Mesenchymal stem cell (in vitro differentiated cells and primary cell): ENCODE measurements at regions not wholly inside any gene's neighbourhood (a gene's known extent, or its start where the extent isn't known, plus 50 kb on each side); places are given as distances from the start of the nearest gene placed in this dataset.

ENCODE experiments used
- DNase-seq: peaks from one replicate; pipeline ENCODE4 v3.0.0-alpha.2; 2013
- H2AFZ ChIP-seq: one replicate; pipeline ENCODE4 v1.6.1; 2013; ENCODE audit warnings: low read depth, mild to moderate bottlenecking, control low read depth, inconsistent platforms, low read length, moderate library complexity
- H2AK5ac ChIP-seq: 2 replicates; pipeline ENCODE4 v1.6.1; 2013; ENCODE audit warnings: low read length, moderate library complexity, mild to moderate bottlenecking, inconsistent platforms; ENCODE audit not compliant: severe bottlenecking
- H2BK120ac ChIP-seq: one replicate; pipeline ENCODE4 v1.6.1; 2013; ENCODE audit warnings: low read depth, mild to moderate bottlenecking, inconsistent platforms, low read length, moderate library complexity
- H2BK12ac ChIP-seq, 2 experiments: one replicate each; pipeline ENCODE4 v1.6.1; 2013; ENCODE audit warnings: inconsistent platforms in 2 of 2, low read length in 2 of 2, mild to moderate bottlenecking in 2 of 2, moderate library complexity in 2 of 2, control low read depth in 1 of 2
- H2BK15ac ChIP-seq: one replicate; pipeline ENCODE4 v1.6.1; 2013; ENCODE audit warnings: mild to moderate bottlenecking, low read depth, inconsistent platforms; ENCODE audit not compliant: poor library complexity, severe bottlenecking
- H2BK5ac ChIP-seq: 2 replicates; pipeline ENCODE4 v1.6.1; 2013; ENCODE audit warnings: low read depth, mild to moderate bottlenecking, low read length, control low read depth, inconsistent platforms; ENCODE audit not compliant: poor library complexity, severe bottlenecking
- H3K14ac ChIP-seq, 2 experiments: one replicate each; pipeline ENCODE4 v1.6.1; 2013; ENCODE audit warnings: inconsistent platforms in 2 of 2, low read length in 2 of 2, control low read depth in 1 of 2, mild to moderate bottlenecking in 1 of 2, moderate library complexity in 1 of 2
- H3K18ac ChIP-seq, 2 experiments: one replicate each; pipeline ENCODE4 v1.6.1; 2013; ENCODE audit warnings: inconsistent platforms in 2 of 2, low read length in 2 of 2, control low read depth in 1 of 2, low read depth in 1 of 2, mild to moderate bottlenecking in 1 of 2
- H3K23ac ChIP-seq, 2 experiments: one replicate each; pipeline ENCODE4 v1.6.1; 2013; ENCODE audit warnings: inconsistent platforms in 2 of 2, low read length in 2 of 2, mild to moderate bottlenecking in 2 of 2, moderate library complexity in 2 of 2, control low read depth in 1 of 2
- H3K27ac ChIP-seq: 2 replicates; pipeline ENCODE4 v1.5.1; 2013; ENCODE audit warnings: mild to moderate bottlenecking, moderate library complexity, low read length, control low read depth, inconsistent platforms; ENCODE audit not compliant: poor library complexity, severe bottlenecking
- H3K27me3 ChIP-seq, 2 experiments: 2 replicates each; pipeline versions ENCODE4 v1.6.1 to v1.7.0; 2013; ENCODE audit warnings: low read length in 2 of 2, mild to moderate bottlenecking in 2 of 2, moderate library complexity in 2 of 2, control low read depth in 1 of 2, inconsistent platforms in 1 of 2; ENCODE audit not compliant: control insufficient read depth in 1 of 2, insufficient read depth in 1 of 2
- H3K36me3 ChIP-seq, 2 experiments: 2 replicates each; pipeline versions ENCODE4 v1.6.1 to v1.7.0; 2013; ENCODE audit warnings: low read length in 2 of 2, control low read depth in 1 of 2, inconsistent platforms in 1 of 2, low read depth in 1 of 2, mild to moderate bottlenecking in 1 of 2; ENCODE audit not compliant: insufficient read depth in 2 of 2, control insufficient read depth in 1 of 2
- H3K4ac ChIP-seq, 2 experiments: one replicate each; pipeline ENCODE4 v1.6.1; 2013; ENCODE audit warnings: inconsistent platforms in 2 of 2, low read length in 2 of 2, mild to moderate bottlenecking in 2 of 2, moderate library complexity in 2 of 2, control low read depth in 1 of 2, low read depth in 1 of 2
- H3K4me1 ChIP-seq: 2 replicates; pipeline ENCODE4 v1.6.1; 2013; ENCODE audit warnings: low read depth, low read length, control low read depth; ENCODE audit not compliant: control insufficient read depth, insufficient read depth
- H3K4me2 ChIP-seq: 2 replicates; pipeline ENCODE4 v1.6.1; 2013; ENCODE audit warnings: low read length, mild to moderate bottlenecking, inconsistent platforms; ENCODE audit not compliant: poor library complexity, severe bottlenecking
- H3K4me3 ChIP-seq, 2 experiments: 2 replicates each; pipeline versions ENCODE4 v1.5.1 to v1.7.0; 2013; ENCODE audit warnings: low read length in 2 of 2, mild to moderate bottlenecking in 2 of 2, control low read depth in 1 of 2, low read depth in 1 of 2; ENCODE audit not compliant: insufficient read depth in 1 of 2
- H3K79me1 ChIP-seq: replicated peaks from 2 replicates; pipeline ENCODE4 v1.6.1; 2013; ENCODE audit warnings: mild to moderate bottlenecking, control low read depth, low read length, inconsistent platforms; ENCODE audit not compliant: poor library complexity, severe bottlenecking
- H3K9ac ChIP-seq: 2 replicates; pipeline ENCODE4 v1.7.0; 2013; ENCODE audit warnings: mild to moderate bottlenecking, low read length, moderate library complexity
- H3K9me3 ChIP-seq: 2 replicates; pipeline ENCODE4 v1.7.0; 2013; ENCODE audit warnings: mild to moderate bottlenecking, low read length; ENCODE audit not compliant: control insufficient read depth
- H4K8ac ChIP-seq: one replicate; pipeline ENCODE4 v1.6.1; 2013; ENCODE audit warnings: inconsistent platforms, mild to moderate bottlenecking, low read length, moderate library complexity
- H4K91ac ChIP-seq: one replicate; pipeline ENCODE4 v1.6.1; 2013; ENCODE audit warnings: mild to moderate bottlenecking, low read length, inconsistent platforms
- WGBS: methylation state at CpG from one replicate; pipeline ENCODE4 v1.1.7; 2013; ENCODE audit warnings: mixed read lengths; 5-methylcytosine and 5-hydroxymethylcytosine counted together

GRCh38 chr13:85163063-85163462, 636.2 kb downstream of the SLITRK6 start:
- Histone ChIP-seq H3K27ac (no peak overlapping the region), H2AFZ (no peak overlapping the region), H2BK15ac (no peak overlapping the region), H2AK5ac (no peak overlapping the region), H3K14ac (no peak overlapping the region), H4K8ac (no peak overlapping the region), H3K4me3 (no peak overlapping the region), H3K79me1 (no peaks in the 10 kb centered on the region), H2BK120ac (no peak overlapping the region), H3K4me1 (peaks cover 2% of the 10 kb centered on the region), H3K27me3 (no peaks in the 10 kb centered on the region), H3K36me3 (no peaks in the 10 kb centered on the region), H3K18ac (no peak overlapping the region), H3K4me2 (no peak overlapping the region), H3K9ac (no peak overlapping the region), H3K23ac (no peak overlapping the region), H4K91ac (no peak overlapping the region), H2BK5ac (no peak overlapping the region), H2BK12ac (no peak overlapping the region), H3K4ac (no peak overlapping the region), H3K9me3 (peaks cover 6% of the 10 kb centered on the region)
- WGBS: 93% methylated on average over 2 of the region's 2 CpGs
- no peak for DNase-seq

- Histone ChIP-seq H4K8ac (no peak overlapping the region), H3K9ac (no peak overlapping the region), H2BK15ac (no peak overlapping the region), H3K23ac (no peak overlapping the region), H2BK120ac (no peak overlapping the region), H3K4me2 (no peak overlapping the region), H4K91ac (no peak overlapping the region), H3K27me3 (no peaks in the 10 kb centered on the region), H3K9me3 (no peaks in the 10 kb centered on the region), H3K36me3 (no peaks in the 10 kb centered on the region), H2AK5ac (no peak overlapping the region), H3K27ac (no peak overlapping the region), H3K4ac (no peak overlapping the region), H3K4me1 (peaks cover 1% of the 10 kb centered on the region), H2AFZ (no peak overlapping the region), H3K14ac (no peak overlapping the region), H3K18ac (peak overlapping the region in 1 of 2 experiments; percentile 4), H3K4me3 (no peak overlapping the region), H2BK5ac (no peak overlapping the region), H2BK12ac (peak overlapping the region in 1 of 2 experiments; percentile 78), H3K79me1 (no peaks in the 10 kb centered on the region)
- WGBS: 93% methylated on average over 3 of the region's 4 CpGs
- no peak for DNase-seq
Observed at GRCh38 chr13:85148009-85148408, 651.2 kb downstream of the SLITRK6 start.

- Histone ChIP-seq H2AK5ac (no peak overlapping the region), H3K36me3 (no peaks in the 10 kb centered on the region), H2BK120ac (no peak overlapping the region), H3K4me2 (no peak overlapping the region), H3K4ac (no peak overlapping the region), H3K23ac (no peak overlapping the region), H2AFZ (no peak overlapping the region), H3K14ac (no peak overlapping the region), H3K18ac (no peak overlapping the region), H3K9me3 (no peaks in the 10 kb centered on the region), H4K91ac (no peak overlapping the region), H3K4me3 (no peak overlapping the region), H3K27me3 (no peaks in the 10 kb centered on the region), H3K9ac (no peak overlapping the region), H3K27ac (no peak overlapping the region), H4K8ac (no peak overlapping the region), H2BK15ac (no peak overlapping the region), H2BK12ac (no peak overlapping the region), H3K4me1 (no peaks in the 10 kb centered on the region), H3K79me1 (no peaks in the 10 kb centered on the region), H2BK5ac (no peak overlapping the region)
- peak; percentile 81 for DNase-seq
- no CpG with 5 or more reads among the region's 2 CpGs for WGBS
Observed at GRCh38 chr13:85142351-85142927, 656.8 kb downstream of the SLITRK6 start.

GRCh38 chr13:85141401-85141800, 657.8 kb downstream of the SLITRK6 start:
- Histone ChIP-seq H3K27ac (no peak overlapping the region), H3K36me3 (no peaks in the 10 kb centered on the region), H3K23ac (no peak overlapping the region), H3K14ac (no peak overlapping the region), H2AFZ (no peak overlapping the region), H2AK5ac (no peak overlapping the region), H4K91ac (no peak overlapping the region), H2BK5ac (no peak overlapping the region), H2BK120ac (no peak overlapping the region), H3K18ac (peak overlapping the region in 1 of 2 experiments; percentile 54), H3K4me2 (no peak overlapping the region), H3K4ac (peak overlapping the region in 1 of 2 experiments; percentile 75), H3K9me3 (no peaks in the 10 kb centered on the region), H4K8ac (no peak overlapping the region), H3K4me3 (no peak overlapping the region), H3K79me1 (no peaks in the 10 kb centered on the region), H2BK12ac (no peak overlapping the region), H3K9ac (no peak overlapping the region), H2BK15ac (no peak overlapping the region), H3K27me3 (no peaks in the 10 kb centered on the region), H3K4me1 (no peaks in the 10 kb centered on the region)
- no peak for DNase-seq
- 75% methylated on average over 2 of the region's 2 CpGs for WGBS
